HEK293 (cell line): ENCODE measurements at regions not wholly inside any gene's neighbourhood (a gene's known extent, or its start where the extent isn't known, plus 50 kb on each side); places are given as distances from the start of the nearest gene placed in this dataset.

Experiments
- CTCF ChIA-PET: fragments of 350-600 bp; formaldehyde crosslinking; extraction: SDS; loops from one replicate; lab custom pipeline; 2021; ENCODE audit warnings: antibody characterized with exemption; lab: Yijun Ruan, JAX
- POLR2A ChIA-PET: fragments of 300-600 bp; formaldehyde crosslinking; extraction: SDS; loops from one replicate; lab custom pipeline; 2020; ENCODE audit warnings: antibody characterized with exemption, inconsistent platforms; lab: Yijun Ruan, JAX
- H3K27ac ChIP-seq: fragments of 200-500 bp; sonication (Bioruptor generic); 2 replicates; pipeline ENCODE4 v1.5.1; 2014; ENCODE audit warnings: low read depth, low read length, control low read depth, inconsistent platforms; ENCODE audit errors: extremely low read depth
- H3K36me3 ChIP-seq, 2 experiments: fragments of 200-500 bp in 1 of 2; sonication (Bioruptor generic) in 1 of 2; 1 replicate in 1 of 2; 2 replicates in 1 of 2; pipeline ENCODE4 v1.5.1; 2014 to 2017; ENCODE audit warnings: inconsistent platforms in 2 of 2, low read length in 2 of 2; ENCODE audit not compliant: control insufficient read depth in 2 of 2, insufficient read depth in 1 of 2
- H3K4me1 ChIP-seq: fragments of 200-500 bp; sonication (Bioruptor generic); 2 replicates; pipeline ENCODE4 v1.5.1; 2014; ENCODE audit warnings: mild to moderate bottlenecking, low read length, inconsistent platforms; ENCODE audit not compliant: control insufficient read depth, insufficient read depth
- H3K4me3 ChIP-seq: 2 replicates; pipeline ENCODE4 v1.5.1; 2011; ENCODE audit warnings: low read depth, mild to moderate bottlenecking, control low read depth, low read length, moderate library complexity
- H3K9me3 ChIP-seq: fragments of 200-500 bp; sonication (Bioruptor generic); 2 replicates; pipeline ENCODE4 v1.5.1; 2014; ENCODE audit warnings: low read depth, low read length, inconsistent platforms; ENCODE audit not compliant: control insufficient read depth, insufficient read depth
- HOXC10 ChIP-seq: sonication (generic); formaldehyde crosslinking; IDR thresholded peaks from 2 replicates; pipeline ENCODE4 v1.8.1; 2023; ENCODE audit warnings: mild to moderate bottlenecking, missing genetic modification reagents
- HOXD13 ChIP-seq: sonication (generic); formaldehyde crosslinking; IDR thresholded peaks from 2 replicates; pipeline ENCODE4 v1.8.0; 2022; ENCODE audit warnings: missing genetic modification reagents, borderline replicate concordance
- MYNN ChIP-seq: fragments of 450-650 bp; formaldehyde crosslinking; IDR thresholded peaks from 2 replicates; pipeline ENCODE4 v1.5.1; 2016; ENCODE audit warnings: missing biosample characterization, missing genetic modification characterization, borderline replicate concordance
- REPIN1 ChIP-seq: fragments of 450-650 bp; formaldehyde crosslinking; IDR thresholded peaks from 2 replicates; pipeline ENCODE4 v1.5.1; 2017; ENCODE audit warnings: missing biosample characterization, missing genetic modification characterization, low read depth
- SALL2 ChIP-seq: fragments of 450-650 bp; formaldehyde crosslinking; IDR thresholded peaks from 2 replicates; pipeline ENCODE4 v1.5.0; 2017; ENCODE audit warnings: missing biosample characterization, mild to moderate bottlenecking, missing genetic modification characterization, borderline replicate concordance
- SETDB1 ChIP-seq: IDR thresholded peaks from one replicate; pipeline ENCODE4 v1.6.1; 2017; ENCODE audit warnings: mild to moderate bottlenecking, low read length, moderate library complexity, mixed read lengths; ENCODE audit not compliant: insufficient read length
- TRIM28 ChIP-seq: IDR thresholded peaks from 2 replicates; pipeline ENCODE4 v1.6.1; 2011; ENCODE audit warnings: low read length, control low read depth, borderline replicate concordance
- YY2 ChIP-seq: fragments of 450-650 bp; formaldehyde crosslinking; IDR thresholded peaks from 2 replicates; pipeline ENCODE4 v1.5.1; 2016; ENCODE audit warnings: missing biosample characterization, missing genetic modification characterization
- ZEB2 ChIP-seq: fragments of 450-650 bp; formaldehyde crosslinking; IDR thresholded peaks from 2 replicates; pipeline ENCODE4 v1.5.1; 2016; ENCODE audit warnings: missing biosample characterization, missing genetic modification characterization
- ZFP3 ChIP-seq: fragments of 450-650 bp; formaldehyde crosslinking; IDR thresholded peaks from 2 replicates; pipeline ENCODE4 v1.5.1; 2016; ENCODE audit warnings: low read depth, missing biosample characterization, missing genetic modification characterization
- ZNF132 ChIP-seq: fragments of 450-650 bp; formaldehyde crosslinking; IDR thresholded peaks from 2 replicates; pipeline ENCODE4 v1.5.1; 2017; ENCODE audit warnings: missing biosample characterization, missing genetic modification characterization, borderline replicate concordance
- ZNF266 ChIP-seq: fragments of 450-650 bp; formaldehyde crosslinking; IDR thresholded peaks from 2 replicates; pipeline ENCODE4 v1.5.1; 2016; ENCODE audit warnings: missing biosample characterization, missing genetic modification characterization, low read depth
- ZNF274 ChIP-seq, 2 experiments: fragments of 200-500 bp in 1 of 2; fragments of 450-650 bp in 1 of 2; sonication (Bioruptor generic) in 1 of 2; formaldehyde crosslinking in 1 of 2; IDR thresholded peaks; 2 replicates each; pipeline versions ENCODE4 v1.5.1 to v1.6.1; 2014 to 2016; ENCODE audit warnings: borderline replicate concordance in 1 of 2, inconsistent platforms in 1 of 2, low read length in 1 of 2, missing biosample characterization in 1 of 2, missing genetic modification characterization in 1 of 2
- ZNF341 ChIP-seq: fragments of 450-650 bp; formaldehyde crosslinking; IDR thresholded peaks from 2 replicates; pipeline ENCODE4; 2016; ENCODE audit warnings: low read depth, missing biosample characterization, missing genetic modification characterization
- ZNF350 ChIP-seq: fragments of 450-650 bp; formaldehyde crosslinking; IDR thresholded peaks from 2 replicates; pipeline ENCODE4 v1.5.0; 2017; ENCODE audit warnings: missing biosample characterization, mild to moderate bottlenecking, missing genetic modification characterization
- ZNF529 ChIP-seq: fragments of 450-650 bp; formaldehyde crosslinking; IDR thresholded peaks from 2 replicates; pipeline ENCODE4 v1.5.1; 2017; ENCODE audit warnings: missing genetic modification characterization, missing biosample characterization; ENCODE audit not compliant: insufficient replicate concordance
- ZNF558 ChIP-seq: fragments of 450-650 bp; formaldehyde crosslinking; IDR thresholded peaks from 2 replicates; pipeline ENCODE4 v1.5.1; 2016; ENCODE audit warnings: missing biosample characterization, missing genetic modification characterization
- ZNF596 ChIP-seq: fragments of 450-650 bp; IDR thresholded peaks from 2 replicates; pipeline ENCODE4 v1.5.0; 2018; ENCODE audit warnings: missing biosample characterization, mild to moderate bottlenecking, missing genetic modification characterization, moderate library complexity
- ZNF701 ChIP-seq: fragments of 450-650 bp; formaldehyde crosslinking; IDR thresholded peaks from 2 replicates; pipeline ENCODE4 v1.5.1; 2016; ENCODE audit warnings: missing biosample characterization, missing genetic modification characterization
- ZNF747 ChIP-seq: fragments of 450-650 bp; formaldehyde crosslinking; IDR thresholded peaks from 2 replicates; pipeline ENCODE4 v1.5.1; 2016; ENCODE audit warnings: missing biosample characterization, missing genetic modification characterization
- ZSCAN23 ChIP-seq: fragments of 450-650 bp; formaldehyde crosslinking; IDR thresholded peaks from 2 replicates; pipeline ENCODE4 v1.5.1; 2016; ENCODE audit warnings: missing biosample characterization, missing genetic modification characterization
- ZSCAN5A ChIP-seq: fragments of 450-650 bp; formaldehyde crosslinking; IDR thresholded peaks from 2 replicates; pipeline ENCODE4 v1.5.1; 2016; ENCODE audit warnings: missing biosample characterization, missing genetic modification characterization
- TF ChIP-seq, protein P1 (sequence below): fragments of 450-650 bp; formaldehyde crosslinking; IDR thresholded peaks from 2 replicates; pipeline ENCODE4 v1.5.1; 2017; ENCODE audit warnings: missing biosample characterization, mild to moderate bottlenecking, missing genetic modification characterization, moderate library complexity
- TF ChIP-seq, protein P2 (sequence below): fragments of 450-650 bp; formaldehyde crosslinking; IDR thresholded peaks from 2 replicates; pipeline ENCODE4; 2016; ENCODE audit warnings: missing biosample characterization, missing genetic modification characterization
- TF ChIP-seq, protein P3 (sequence below): fragments of 450-650 bp; formaldehyde crosslinking; IDR thresholded peaks from 2 replicates; pipeline ENCODE4 v1.5.1; 2017; ENCODE audit warnings: missing biosample characterization, missing genetic modification characterization

GRCh38 chr5:93677359-93677891 lies 64.0 kb downstream of the POU5F2 start (continued):
- TF ChIP-seq, protein P1, sequence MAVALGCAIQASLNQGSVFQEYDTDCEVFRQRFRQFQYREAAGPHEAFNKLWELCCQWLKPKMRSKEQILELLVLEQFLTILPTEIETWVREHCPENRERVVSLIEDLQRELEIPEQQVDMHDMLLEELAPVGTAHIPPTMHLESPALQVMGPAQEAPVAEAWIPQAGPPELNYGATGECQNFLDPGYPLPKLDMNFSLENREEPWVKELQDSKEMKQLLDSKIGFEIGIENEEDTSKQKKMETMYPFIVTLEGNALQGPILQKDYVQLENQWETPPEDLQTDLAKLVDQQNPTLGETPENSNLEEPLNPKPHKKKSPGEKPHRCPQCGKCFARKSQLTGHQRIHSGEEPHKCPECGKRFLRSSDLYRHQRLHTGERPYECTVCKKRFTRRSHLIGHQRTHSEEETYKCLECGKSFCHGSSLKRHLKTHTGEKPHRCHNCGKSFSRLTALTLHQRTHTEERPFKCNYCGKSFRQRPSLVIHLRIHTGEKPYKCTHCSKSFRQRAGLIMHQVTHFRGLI (tag by site-specific recombination): peak; percentile 81
- TF ChIP-seq YY2 (tag by site-specific recombination): no peak
- 0 out of 2 replicates have a peak, but pooled peaks have one; percentile 57 for TF ChIP-seq ZNF558 (tag by site-specific recombination)
- peak; percentile 98 for TF ChIP-seq ZEB2 (tag by site-specific recombination)
- TF ChIP-seq ZSCAN23 (tag by site-specific recombination): peak; percentile 79; the same call in 1 of the 2 replicates
- TF ChIP-seq ZFP3 (tag by site-specific recombination): no peak
- TF ChIP-seq HOXD13 (CRISPR knock-in tag): peak; percentile 82; the same call in 1 of the 2 replicates
- TF ChIP-seq ZNF266 (tag by site-specific recombination): no peak
- no peak for TF ChIP-seq SALL2 (tag by site-specific recombination)

DNA sequence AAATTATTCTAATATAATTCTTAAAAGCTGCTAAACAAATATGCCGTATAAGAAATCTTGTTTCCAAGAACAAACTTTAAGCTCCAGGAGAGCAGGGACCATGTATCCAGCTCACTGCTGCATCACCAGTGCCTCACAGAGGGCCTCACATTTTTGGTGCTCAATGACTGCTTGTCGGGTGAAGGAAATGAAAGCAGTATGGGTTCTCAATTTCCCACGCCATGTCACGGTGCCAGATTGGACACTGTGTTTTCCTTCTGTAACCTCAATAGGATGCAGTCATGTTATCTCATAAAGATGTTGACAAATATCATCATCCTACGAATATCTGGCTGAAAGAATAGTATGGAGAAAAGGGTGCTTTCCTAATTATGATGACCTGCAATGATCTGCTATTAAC lies 64.7 kb downstream of the POU5F2 start:
- Histone ChIP-seq H3K27ac (peak overlapping the region; percentile 40; the same call in 1 of the 2 replicates), H3K9me3 (no peaks in the 10 kb centered on the region), H3K4me3 (no peak overlapping the region), H3K36me3 (no peaks in the 10 kb centered on the region), H3K4me1 (peaks cover 44% of the 10 kb centered on the region)
- ChIA-PET CTCF (interaction anchor here (0.7 to 0.8 kb wide), 3 partner anchors 26 to 307 kb away, joined by 4 to 7 read pairs (median 5); no protein-coding TSS in a partner anchor), POLR2A (interaction anchor here (0.7 to 1.7 kb wide), 3 partner anchors 56 to 92 kb away, joined by 4 read pairs; no protein-coding TSS in a partner anchor)
- TF ChIP-seq HOXC10: no peak
- TF ChIP-seq ZNF274 (IDR thresholded peaks at IDR 0.05; ENCODE audit: low read length): no peak
- TF ChIP-seq ZNF274 (tag by site-specific recombination; IDR thresholded peaks at IDR 0.05; ENCODE audit: borderline replicate concordance): peak; percentile 83; the same call in 1 of the 2 replicates
- TF ChIP-seq ZNF341: no peak
- TF ChIP-seq MYNN (tag by site-specific recombination): no peak

GRCh38 chr5:93675460-93676450 lies 65.6 kb downstream of the POU5F2 start:
- Histone ChIP-seq H3K27ac (no peak overlapping the region), H3K36me3 (no peaks in the 10 kb centered on the region), H3K4me3 (no peak overlapping the region), H3K9me3 (no peaks in the 10 kb centered on the region), H3K4me1 (peaks cover 42% of the 10 kb centered on the region)
- POLR2A ChIA-PET: interaction anchor here (0.8 to 1.7 kb wide), 2 partner anchors 55 to 91 kb away, joined by 3 to 4 read pairs; no protein-coding TSS in a partner anchor
- CTCF ChIA-PET: interaction anchor here (0.7 to 1.0 kb wide), 5 partner anchors 27 to 306 kb away, joined by 3 to 7 read pairs (median 4); no protein-coding TSS in a partner anchor
- TF ChIP-seq MYNN (tag by site-specific recombination) (no peak), ZNF529 (tag by site-specific recombination) (no peak), ZNF132 (no peak), SETDB1 (no peak), ZSCAN5A (tag by site-specific recombination) (no peak), ZNF596 (tag by site-specific recombination) (no peak), ZNF350 (tag by site-specific recombination) (no peak), REPIN1 (tag by site-specific recombination) (no peak), ZNF701 (no peak), TRIM28 (no peak), ZNF747 (no peak)
- TF ChIP-seq, protein P2, sequence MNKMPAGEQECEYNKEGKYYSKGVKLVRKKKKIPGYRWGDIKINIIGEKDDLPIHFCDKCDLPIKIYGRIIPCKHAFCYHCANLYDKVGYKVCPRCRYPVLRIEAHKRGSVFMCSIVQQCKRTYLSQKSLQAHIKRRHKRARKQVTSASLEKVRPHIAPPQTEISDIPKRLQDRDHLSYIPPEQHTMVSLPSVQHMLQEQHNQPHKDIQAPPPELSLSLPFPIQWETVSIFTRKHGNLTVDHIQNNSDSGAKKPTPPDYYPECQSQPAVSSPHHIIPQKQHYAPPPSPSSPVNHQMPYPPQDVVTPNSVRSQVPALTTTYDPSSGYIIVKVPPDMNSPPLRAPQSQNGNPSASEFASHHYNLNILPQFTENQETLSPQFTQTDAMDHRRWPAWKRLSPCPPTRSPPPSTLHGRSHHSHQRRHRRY (tag by site-specific recombination): no peak
- TF ChIP-seq, protein P3, sequence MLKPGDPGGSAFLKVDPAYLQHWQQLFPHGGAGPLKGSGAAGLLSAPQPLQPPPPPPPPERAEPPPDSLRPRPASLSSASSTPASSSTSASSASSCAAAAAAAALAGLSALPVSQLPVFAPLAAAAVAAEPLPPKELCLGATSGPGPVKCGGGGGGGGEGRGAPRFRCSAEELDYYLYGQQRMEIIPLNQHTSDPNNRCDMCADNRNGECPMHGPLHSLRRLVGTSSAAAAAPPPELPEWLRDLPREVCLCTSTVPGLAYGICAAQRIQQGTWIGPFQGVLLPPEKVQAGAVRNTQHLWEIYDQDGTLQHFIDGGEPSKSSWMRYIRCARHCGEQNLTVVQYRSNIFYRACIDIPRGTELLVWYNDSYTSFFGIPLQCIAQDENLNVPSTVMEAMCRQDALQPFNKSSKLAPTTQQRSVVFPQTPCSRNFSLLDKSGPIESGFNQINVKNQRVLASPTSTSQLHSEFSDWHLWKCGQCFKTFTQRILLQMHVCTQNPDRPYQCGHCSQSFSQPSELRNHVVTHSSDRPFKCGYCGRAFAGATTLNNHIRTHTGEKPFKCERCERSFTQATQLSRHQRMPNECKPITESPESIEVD (tag by site-specific recombination): peak; percentile 94
